Stomach (tissue), 8 donors: ENCODE measurements at regions not wholly inside any gene's neighbourhood (a gene's known extent, or its start where the extent isn't known, plus 50 kb on each side); places are given as distances from the start of the nearest gene placed in this dataset.
A peak's percentile ranks its signal among the peaks of the same experiment; 100 is the strongest.

Experiments
- DNase-seq, 2 donors: peaks; one replicate each; pipeline versions ENCODE4 v3.0.0 to v3.0.0-alpha.2; 2013 to 2019
- H3K27ac ChIP-seq, 5 donors: fragments of 200-600 bp in 4 of 5; sonication (generic) in 4 of 5; one replicate each; pipeline ENCODE4 v1.5.1; 2013 to 2019; ENCODE audit warnings: mild to moderate bottlenecking in 1 of 5, moderate library complexity in 1 of 5
- H3K27me3 ChIP-seq, 3 donors: fragments of 200-600 bp; sonication (generic); one replicate each; pipeline ENCODE4 v1.5.1; 2017 to 2019; ENCODE audit warnings: mixed run types in 1 of 3
- H3K36me3 ChIP-seq, 4 donors: fragments of 200-600 bp; sonication (generic); 1 replicate in 3 of 4; 2 replicates in 1 of 4; pipeline ENCODE4 v1.5.1; 2016 to 2019
- H3K4me1 ChIP-seq, 4 donors: fragments of 200-600 bp; sonication (generic); one replicate each; pipeline ENCODE4 v1.5.1; 2016 to 2019
- H3K4me3 ChIP-seq, 4 donors: fragments of 200-600 bp; sonication (generic) in 3 of 4; one replicate each; pipeline ENCODE4 v1.5.1; 2016 to 2019; ENCODE audit warnings: mild to moderate bottlenecking in 1 of 4
- H3K9me3 ChIP-seq, 4 donors: fragments of 200-600 bp; sonication (generic); one replicate each; pipeline ENCODE4 v1.5.1; 2016 to 2019
- EP300 ChIP-seq: sonication (generic); formaldehyde crosslinking; IDR thresholded peaks from one replicate; pipeline ENCODE4 v1.6.1; 2017; ENCODE audit warnings: antibody characterized with exemption
- POLR2A ChIP-seq, 4 donors: fragments of 450-650 bp; IDR thresholded peaks; one replicate each; pipeline ENCODE4 v1.6.1; 2016; ENCODE audit warnings: antibody characterized with exemption in 4 of 4, control low read depth in 2 of 4, mild to moderate bottlenecking in 1 of 4, moderate library complexity in 1 of 4
- POLR2AphosphoS5 ChIP-seq, 3 donors: sonication (generic); formaldehyde crosslinking; IDR thresholded peaks; one replicate each; pipeline ENCODE4 v1.6.1; 2016; ENCODE audit warnings: antibody characterized with exemption in 3 of 3
- WGBS, 5 donors: extraction: QIAGEN DNeasy Blood & Tissue Kit in 3 of 5; methylation state at CpG; one replicate each; pipeline versions ENCODE4 v1.1.5 to v1.1.7; 2013 to 2018; 5-methylcytosine and 5-hydroxymethylcytosine counted together
- intact Hi-C: fragments of 100-400 bp; cut with DNase I; formaldehyde crosslinking; loops from one replicate; pipeline ENCODE4 v1.15.1; 2023; ENCODE audit warnings: low total_unique reads
- TF ChIP-seq, protein P1 (sequence below), 7 experiments: fragments of 450-650 bp in 4 of 7; fragments of 200-600 bp in 3 of 7; sonication (generic) in 3 of 7; IDR thresholded peaks; one replicate each; pipeline ENCODE4 v1.5.1; 2016 to 2019; ENCODE audit warnings: antibody characterized with exemption in 7 of 7, control low read depth in 2 of 7, mild to moderate bottlenecking in 1 of 7
- donor health status: healthy with polysubstance abuse.
- donor health status: Bipolar disorder and iron deficiency.
- donor health status: healthy.

DNA sequence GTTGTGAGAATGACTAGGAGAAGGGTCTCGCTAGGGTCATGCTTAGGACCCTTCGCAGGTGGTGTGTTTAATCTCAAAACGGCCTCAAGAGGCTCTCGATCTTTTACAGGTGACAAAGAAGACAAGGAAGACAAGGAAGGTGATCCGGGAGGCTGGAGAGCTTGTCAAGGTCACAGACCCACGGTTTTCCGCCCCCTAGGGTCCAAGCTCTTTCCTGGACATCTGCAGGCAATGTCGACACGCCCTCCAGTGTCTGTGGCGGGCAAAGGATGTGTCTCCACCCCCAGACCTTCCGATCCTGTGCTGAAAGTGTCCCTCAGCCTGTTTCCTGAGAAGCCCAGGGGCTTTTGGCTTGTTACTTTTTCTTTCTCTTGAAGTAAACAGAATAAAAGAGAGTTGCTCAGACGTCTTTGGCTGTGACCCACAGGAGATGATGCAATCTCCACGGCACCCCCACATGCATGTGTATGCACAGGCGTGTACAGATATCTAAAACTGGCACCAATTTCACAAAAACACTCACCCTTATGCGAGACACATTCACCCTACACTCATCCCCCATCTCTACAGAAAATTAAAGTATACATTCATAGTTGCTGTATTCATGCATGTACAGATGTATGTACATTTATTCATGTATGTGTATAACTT, 108.8 kb downstream of the KLF13 start:
- Histone ChIP-seq H3K4me3 (peak overlapping the region in 3 of 4 donors; percentile 11 to 22 (median 20)), H3K27me3 (no peaks in the 10 kb centered on the region), H3K4me1 (peaks cover 22 to 33% (median 23%) of the 10 kb centered on the region in 4 donors), H3K36me3 (no peaks in the 10 kb centered on the region), H3K9me3 (no peaks in the 10 kb centered on the region), H3K27ac (peak overlapping the region; percentile 52 to 85 (median 80))
- peak; percentile 70 to 89 for DNase-seq
- intact Hi-C loops: no loop called here
- TF ChIP-seq POLR2AphosphoS5 (IDR thresholded peaks at IDR 0.05): peak in 2 of 3 donors; percentile 34 to 81
- TF ChIP-seq, protein P1, sequence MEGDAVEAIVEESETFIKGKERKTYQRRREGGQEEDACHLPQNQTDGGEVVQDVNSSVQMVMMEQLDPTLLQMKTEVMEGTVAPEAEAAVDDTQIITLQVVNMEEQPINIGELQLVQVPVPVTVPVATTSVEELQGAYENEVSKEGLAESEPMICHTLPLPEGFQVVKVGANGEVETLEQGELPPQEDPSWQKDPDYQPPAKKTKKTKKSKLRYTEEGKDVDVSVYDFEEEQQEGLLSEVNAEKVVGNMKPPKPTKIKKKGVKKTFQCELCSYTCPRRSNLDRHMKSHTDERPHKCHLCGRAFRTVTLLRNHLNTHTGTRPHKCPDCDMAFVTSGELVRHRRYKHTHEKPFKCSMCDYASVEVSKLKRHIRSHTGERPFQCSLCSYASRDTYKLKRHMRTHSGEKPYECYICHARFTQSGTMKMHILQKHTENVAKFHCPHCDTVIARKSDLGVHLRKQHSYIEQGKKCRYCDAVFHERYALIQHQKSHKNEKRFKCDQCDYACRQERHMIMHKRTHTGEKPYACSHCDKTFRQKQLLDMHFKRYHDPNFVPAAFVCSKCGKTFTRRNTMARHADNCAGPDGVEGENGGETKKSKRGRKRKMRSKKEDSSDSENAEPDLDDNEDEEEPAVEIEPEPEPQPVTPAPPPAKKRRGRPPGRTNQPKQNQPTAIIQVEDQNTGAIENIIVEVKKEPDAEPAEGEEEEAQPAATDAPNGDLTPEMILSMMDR (IDR thresholded peaks at IDR 0.05): peak in 5 of 7 experiments; percentile 52 to 78 (median 71)
- no peak for TF ChIP-seq EP300
- no peak for TF ChIP-seq POLR2A (IDR thresholded peaks at IDR 0.05)
- 7 to 10% (median 8%) methylated on average over 15 of the region's 15 CpGs for WGBS, 5 donors

DNA sequence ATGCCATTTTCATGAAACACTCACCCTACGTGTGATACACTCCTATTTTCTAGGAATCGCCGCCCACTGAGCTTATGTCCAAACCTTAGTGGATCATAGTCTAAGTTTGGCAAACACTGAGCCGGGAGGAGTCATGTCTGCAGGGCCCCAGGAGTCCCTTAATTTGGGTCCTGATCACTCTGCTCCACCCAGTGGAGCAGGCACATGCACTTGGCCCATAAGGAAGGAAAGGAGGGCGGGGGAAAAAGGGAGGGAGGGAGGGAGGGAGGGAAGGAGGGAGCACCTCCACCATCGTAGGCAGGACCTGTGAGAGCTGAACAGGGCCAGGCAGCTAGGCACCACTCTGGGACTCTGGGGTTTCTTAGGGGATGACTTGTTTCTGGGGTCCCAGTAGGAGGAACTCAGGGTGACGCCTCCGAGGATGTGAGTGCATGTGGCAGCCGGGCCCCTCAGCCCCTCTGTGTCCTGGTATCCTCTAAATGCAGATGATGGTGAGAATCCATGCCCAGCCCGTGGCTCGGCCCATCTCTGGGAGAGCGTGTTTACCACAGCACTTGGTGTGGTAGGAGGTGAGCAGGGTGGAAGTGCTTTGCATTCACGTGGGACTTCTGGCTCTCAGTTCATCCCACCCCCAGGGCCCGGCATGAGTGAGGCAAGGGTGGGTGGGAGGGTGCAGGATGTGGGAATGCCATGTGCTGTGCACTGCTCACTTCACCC, 109.4 kb downstream of the KLF13 start:
- TF ChIP-seq POLR2AphosphoS5 (IDR thresholded peaks at IDR 0.05) (no peak), POLR2A (IDR thresholded peaks at IDR 0.05) (no peak), EP300 (no peak)
- TF ChIP-seq, protein P1 (IDR thresholded peaks at IDR 0.05): no peak
- DNase-seq: no peak
- intact Hi-C loops: no loop called here
- peak overlapping the region in 1 of 4 donors; percentile 22 for H3K4me3 ChIP-seq
- H3K36me3 ChIP-seq: no peaks in the 10 kb centered on the region
- 44 to 60% (median 52%) methylated on average over 10 to 14 of the region's 14 CpGs for WGBS, 5 donors
- H3K27me3 ChIP-seq: no peaks in the 10 kb centered on the region
- H3K27ac ChIP-seq: peak overlapping the region; percentile 30 to 85 (median 80)
- no peaks in the 10 kb centered on the region for H3K9me3 ChIP-seq
- peaks cover 26 to 39% (median 28%) of the 10 kb centered on the region in 4 donors for H3K4me1 ChIP-seq

DNA sequence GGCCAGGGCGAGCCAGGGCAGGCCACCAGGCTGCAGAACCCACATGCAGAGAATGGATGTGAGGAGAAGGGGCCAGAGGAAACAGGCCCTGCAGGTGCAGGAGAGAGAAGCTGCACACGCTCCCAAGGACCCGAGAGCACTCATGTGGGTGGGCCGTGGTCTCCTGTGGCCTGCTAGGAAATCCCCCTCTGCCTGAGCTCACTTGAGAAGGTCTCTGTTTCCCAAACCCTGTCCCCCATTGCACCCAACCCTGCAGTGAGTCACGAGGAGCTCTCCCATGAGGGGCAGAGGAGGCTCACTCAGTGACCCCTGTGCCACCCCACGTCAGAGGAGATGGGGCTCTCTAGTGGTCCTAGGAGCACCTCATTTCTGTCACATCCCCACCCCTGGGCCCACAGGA, 111.1 kb downstream of the KLF13 start:
- Histone ChIP-seq H3K4me1 (peaks cover 26 to 56% (median 35%) of the 10 kb centered on the region in 4 donors), H3K36me3 (no peaks in the 10 kb centered on the region), H3K4me3 (no peak overlapping the region), H3K27ac (peak overlapping the region in 3 of 5 donors; percentile 7 to 85 (median 59)), H3K9me3 (no peaks in the 10 kb centered on the region), H3K27me3 (no peaks in the 10 kb centered on the region)
- TF ChIP-seq POLR2A (IDR thresholded peaks at IDR 0.05) (no peak), EP300 (no peak), POLR2AphosphoS5 (IDR thresholded peaks at IDR 0.05) (no peak)
- TF ChIP-seq, protein P1 (IDR thresholded peaks at IDR 0.05): no peak
- 78 to 88% (median 81%) methylated on average over 5 to 6 of the region's 6 CpGs for WGBS, 5 donors
- intact Hi-C loops: no loop called here
- DNase-seq: no peak

DNA sequence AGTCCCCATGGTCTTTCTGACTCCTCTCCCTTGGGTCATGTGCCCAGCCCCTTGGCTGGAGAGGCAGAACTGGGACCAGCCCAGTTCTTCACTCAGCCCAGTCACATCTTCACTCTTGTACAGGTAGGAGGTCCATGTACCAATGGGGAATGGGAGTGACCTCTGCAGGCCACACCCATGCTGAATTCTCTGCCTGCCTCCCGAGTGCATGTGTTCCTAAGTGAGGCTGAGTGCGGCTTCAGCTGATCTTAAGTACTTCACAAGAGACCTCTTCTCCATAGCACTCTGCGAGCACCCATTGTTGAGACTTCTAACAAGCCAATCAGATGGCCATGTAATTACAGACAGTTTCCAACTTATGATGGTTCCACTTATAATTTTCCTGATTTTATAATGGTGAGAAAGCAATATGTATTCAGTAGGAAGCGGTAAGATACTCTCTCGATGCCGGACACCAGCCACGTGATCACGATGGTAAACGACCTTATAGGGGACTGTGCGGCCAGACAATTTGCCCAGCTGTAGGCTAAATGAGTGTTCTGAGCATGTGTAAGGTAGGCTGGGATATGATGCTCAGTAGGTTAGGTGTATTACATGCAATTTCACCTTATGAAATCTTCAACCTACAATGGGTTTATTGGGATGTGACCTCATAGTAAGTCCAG, 112.1 kb downstream of the KLF13 start:
- peaks cover 26 to 65% (median 35%) of the 10 kb centered on the region in 4 donors for H3K4me1 ChIP-seq
- TF ChIP-seq, protein P1 (IDR thresholded peaks at IDR 0.05): no peak
- TF ChIP-seq POLR2AphosphoS5 (IDR thresholded peaks at IDR 0.05): no peak
- no peak for TF ChIP-seq POLR2A (IDR thresholded peaks at IDR 0.05)
- TF ChIP-seq EP300: no peak
- intact Hi-C loops: no loop called here
- no peak overlapping the region for H3K4me3 ChIP-seq
- peak overlapping the region in 2 of 5 donors; percentile 59 to 85 for H3K27ac ChIP-seq
- no peaks in the 10 kb centered on the region for H3K9me3 ChIP-seq
- no peaks in the 10 kb centered on the region for H3K36me3 ChIP-seq
- no peaks in the 10 kb centered on the region for H3K27me3 ChIP-seq
- WGBS, 5 donors: 90 to 94% (median 93%) methylated on average over 10 of the region's 10 CpGs
- no peak for DNase-seq
